Pancreas (tissue), 10 donors: ENCODE measurements at regions not wholly inside any gene's neighbourhood (a gene's known extent, or its start where the extent isn't known, plus 50 kb on each side); places are given as distances from the start of the nearest gene placed in this dataset.

Experiments used
- ATAC-seq, 4 donors: fragments of 200-7000 bp; cut with Tn5 transposase; one replicate each; pipeline versions ENCODE4 v1.8.0 to v1.9.1; 2020; ENCODE audit warnings: mild to moderate bottlenecking in 4 of 4, moderate library complexity in 4 of 4
- DNase-seq, 6 donors: peaks; one replicate each; pipeline ENCODE4 v3.0.0-alpha.2; 2020
- FAIRE-seq: peaks from 2 replicates; lab custom pipeline; 2012; peaks lifted over from hg19 to GRCh38; lab: Jason Lieb, UNC
- H3K27ac ChIP-seq, 4 donors: fragments of 200-600 bp; sonication (generic); 1 replicate in 3 of 4; 2 replicates in 1 of 4; pipeline versions ENCODE4 v1.5.0 to v1.8.0; 2020
- H3K27me3 ChIP-seq, 4 donors: fragments of 200-600 bp; one replicate each; pipeline ENCODE4 v1.8.0; 2021
- H3K36me3 ChIP-seq, 3 donors: fragments of 200-600 bp; sonication (generic) in 1 of 3; one replicate each; pipeline versions ENCODE4 v1.5.0 to v1.8.0; 2020 to 2021
- H3K4me1 ChIP-seq, 3 donors: fragments of 200-600 bp; one replicate each; pipeline ENCODE4 v1.8.0; 2021
- H3K4me3 ChIP-seq, 4 donors: fragments of 200-600 bp; sonication (generic) in 2 of 4; one replicate each; pipeline versions ENCODE4 v1.5.0 to v1.8.0; 2020 to 2021
- H3K9me3 ChIP-seq, 4 donors: fragments of 200-600 bp; one replicate each; pipeline ENCODE4 v1.8.0; 2021
- CTCF ChIP-seq, 4 donors: fragments of 200-600 bp; sonication (generic) in 3 of 4; IDR thresholded peaks; one replicate each; pipeline versions ENCODE4 v1.5.0 to v1.8.0; 2021; ENCODE audit warnings: antibody characterized with exemption in 4 of 4
- WGBS, 2 donors: extraction: QIAGEN DNeasy Blood & Tissue Kit; methylation state at CpG; one replicate each; pipeline ENCODE4 v1.1.7; 2013; 5-methylcytosine and 5-hydroxymethylcytosine counted together
- intact Hi-C, 3 donors: fragments of 100-400 bp; cut with DNase I; formaldehyde crosslinking; loops; one replicate each; pipeline versions ENCODE4 v1.11.1 to v1.14.2; 2022
- donor health status: healthy with polysubstance abuse.
- donor health status: DM: no; HTN: no; CAD: no; lungs with moderate emphysema.
- donor health status: DM: no; HTN: no; CAD: no.
- donor health status: control.
- donor health status: control.
- donor health status: Bipolar disorder and iron deficiency.
- donor health status: DM: yes; HTN: yes; CAD: no.
- donor health status: DM: no; HTN: no; CAD: no.
- donor health status: DM: no; HTN: no; CAD: no.
- donor health status: DM: yes; HTN: yes; CAD: no.

- H3K4me3 ChIP-seq = no peak overlapping the region
- H3K4me1 ChIP-seq = no peaks in the 10 kb centered on the region
- DNase-seq = no peak
- no peaks in the 10 kb centered on the region for H3K27me3 ChIP-seq
- ATAC-seq = no peak
- intact Hi-C loops = no loop called here
- FAIRE-seq = no peak
- WGBS, 2 donors = 65 to 87% methylated on average over 1 of the region's 1 CpG
- no peaks in the 10 kb centered on the region for H3K36me3 ChIP-seq
- H3K27ac ChIP-seq = no peak overlapping the region
- TF ChIP-seq CTCF (IDR thresholded peaks at IDR 0.05) = no peak
- H3K9me3 ChIP-seq = no peaks in the 10 kb centered on the region
Measured at GRCh38 chr13:55528434-55528833, 1612.3 kb upstream of the PRR20A start.

- Histone ChIP-seq H3K27me3 (no peaks in the 10 kb centered on the region), H3K36me3 (no peaks in the 10 kb centered on the region), H3K9me3 (no peaks in the 10 kb centered on the region), H3K27ac (no peak overlapping the region), H3K4me3 (no peak overlapping the region), H3K4me1 (no peaks in the 10 kb centered on the region)
- DNase-seq (no peak), ATAC-seq (no peak), FAIRE-seq (no peak)
- 88 to 92% methylated on average over 1 of the region's 1 CpG for WGBS, 2 donors
- no peak for TF ChIP-seq CTCF (IDR thresholded peaks at IDR 0.05)
- intact Hi-C loops = no loop called here
Measured at GRCh38 chr13:55534306-55534705, 1606.4 kb upstream of the PRR20A start.

GRCh38 chr13:55538424-55538823 is 1602.3 kb upstream of the PRR20A start:
- no peak overlapping the region for H3K4me3 ChIP-seq
- no peak for DNase-seq
- ATAC-seq = no peak
- no peak for FAIRE-seq
- no peak overlapping the region for H3K27ac ChIP-seq
- no peaks in the 10 kb centered on the region for H3K4me1 ChIP-seq
- intact Hi-C loops = no loop called here
- no peaks in the 10 kb centered on the region for H3K36me3 ChIP-seq
- WGBS, 2 donors = 67 to 70% methylated on average over 2 of the region's 2 CpGs
- TF ChIP-seq CTCF (IDR thresholded peaks at IDR 0.05) = no peak
- H3K27me3 ChIP-seq = no peaks in the 10 kb centered on the region
- no peaks in the 10 kb centered on the region for H3K9me3 ChIP-seq

- H3K27me3 ChIP-seq = no peaks in the 10 kb centered on the region
- H3K4me3 ChIP-seq = no peak overlapping the region
- H3K4me1 ChIP-seq = no peaks in the 10 kb centered on the region
- no peak overlapping the region for H3K27ac ChIP-seq
- no peak for TF ChIP-seq CTCF (IDR thresholded peaks at IDR 0.05)
- intact Hi-C loops = no loop called here
- no peaks in the 10 kb centered on the region for H3K36me3 ChIP-seq
- no peaks in the 10 kb centered on the region for H3K9me3 ChIP-seq
- DNase-seq (no peak), FAIRE-seq (no peak), ATAC-seq (no peak)
Measured at GRCh38 chr13:55543053-55543452, 1597.7 kb upstream of the PRR20A start.

GRCh38 chr13:55550624-55551023 is 1590.1 kb upstream of the PRR20A start:
- no peak for TF ChIP-seq CTCF (IDR thresholded peaks at IDR 0.05)
- no peak for ATAC-seq
- FAIRE-seq = no peak
- no peaks in the 10 kb centered on the region for H3K4me1 ChIP-seq
- no peaks in the 10 kb centered on the region for H3K9me3 ChIP-seq
- H3K36me3 ChIP-seq = no peaks in the 10 kb centered on the region
- no peak overlapping the region for H3K27ac ChIP-seq
- no peak for DNase-seq
- intact Hi-C loops = no loop called here
- no peak overlapping the region for H3K4me3 ChIP-seq
- H3K27me3 ChIP-seq = no peaks in the 10 kb centered on the region
